ENCODE measurements at regions not wholly inside any gene's neighbourhood (a gene's known extent, or its start where the extent isn't known, plus 50 kb on each side); places are given as distances from the start of the nearest gene placed in this dataset.

- Histone ChIP-seq H3K27ac (no peak overlapping the region), H3K4me3 (no peak overlapping the region), H3K36me3 (no peaks in the 10 kb centered on the region), H3K9me3 (no peaks in the 10 kb centered on the region), H3K4me1 (replicated peaks) (no peaks in the 10 kb centered on the region), H3K27me3 (replicated peaks; ENCODE audit: insufficient read depth) (no peaks in the 10 kb centered on the region)
- WGBS: 80% methylated on average over 2 of the region's 2 CpGs
- no peak for DNase-seq (ENCODE audit: low spot score)
- TF ChIP-seq POLR2A (IDR thresholded peaks at IDR 0.05) (no peak), CTCF (IDR thresholded peaks at IDR 0.05) (no peak)
- intact Hi-C loops (cut with DNase I): no loop called here
Observed at GRCh38 chr14:35965400-35965799, 139.3 kb downstream of the BRMS1L start.

GRCh38 chr14:35964697-35965286, 138.7 kb downstream of the BRMS1L start:
- no peak for TF ChIP-seq POLR2AphosphoS5 (IDR thresholded peaks at IDR 0.05)
- no peak for TF ChIP-seq POLR2A (IDR thresholded peaks at IDR 0.05)
- Histone ChIP-seq H3K9me3 (no peaks in the 10 kb centered on the region), H3K4me3 (no peak overlapping the region), H3K27ac (no peak overlapping the region), H3K4me1 (replicated peaks) (no peaks in the 10 kb centered on the region), H3K36me3 (no peaks in the 10 kb centered on the region), H3K27me3 (replicated peaks; ENCODE audit: insufficient read depth) (no peaks in the 10 kb centered on the region)
- intact Hi-C loops (cut with DNase I): no loop called here
- DNase-seq (ENCODE audit: low spot score): no peak
- WGBS: 73% methylated on average over 7 of the region's 7 CpGs

GRCh38 chr14:35963209-35963608, 137.1 kb downstream of the BRMS1L start:
- Histone ChIP-seq H3K27me3 (replicated peaks; ENCODE audit: insufficient read depth) (no peaks in the 10 kb centered on the region), H3K9me3 (no peaks in the 10 kb centered on the region), H3K27ac (no peak overlapping the region), H3K4me3 (no peak overlapping the region), H3K4me1 (replicated peaks) (no peaks in the 10 kb centered on the region), H3K36me3 (no peaks in the 10 kb centered on the region)
- TF ChIP-seq POLR2A (IDR thresholded peaks at IDR 0.05) (no peak), POLR2AphosphoS5 (IDR thresholded peaks at IDR 0.05) (no peak), CTCF (IDR thresholded peaks at IDR 0.05) (no peak)
- no peak for DNase-seq (ENCODE audit: low spot score)
- intact Hi-C loops (cut with DNase I): no loop called here

- 81% methylated on average over 3 of the region's 3 CpGs for WGBS
- no peak for TF ChIP-seq POLR2AphosphoS5 (IDR thresholded peaks at IDR 0.05)
- no peak for TF ChIP-seq CTCF (IDR thresholded peaks at IDR 0.05)
- TF ChIP-seq POLR2A (IDR thresholded peaks at IDR 0.05): no peak
- intact Hi-C loops (cut with DNase I): no loop called here
Observed at GRCh38 chr14:35961697-35962274, 135.6 kb downstream of the BRMS1L start.

GRCh38 chr14:35959835-35960234, 133.7 kb downstream of the BRMS1L start:
- no peaks in the 10 kb centered on the region for H3K27me3 ChIP-seq (replicated peaks; ENCODE audit: insufficient read depth)
- no peaks in the 10 kb centered on the region for H3K36me3 ChIP-seq
- TF ChIP-seq CTCF (IDR thresholded peaks at IDR 0.05) (no peak), POLR2AphosphoS5 (IDR thresholded peaks at IDR 0.05) (no peak), POLR2A (IDR thresholded peaks at IDR 0.05) (no peak)
- DNase-seq (ENCODE audit: low spot score): no peak
- no peak overlapping the region for H3K4me3 ChIP-seq
- no peak overlapping the region for H3K27ac ChIP-seq
- H3K9me3 ChIP-seq: no peaks in the 10 kb centered on the region
- intact Hi-C loops (cut with DNase I): no loop called here
- no peaks in the 10 kb centered on the region for H3K4me1 ChIP-seq (replicated peaks)

More at GRCh38 chr14:35961697-35962274, 135.6 kb downstream of the BRMS1L start:
- no peaks in the 10 kb centered on the region for H3K4me1 ChIP-seq (replicated peaks)
- DNase-seq (ENCODE audit: low spot score): no peak
- no peaks in the 10 kb centered on the region for H3K9me3 ChIP-seq
- no peaks in the 10 kb centered on the region for H3K36me3 ChIP-seq
- H3K27ac ChIP-seq: no peak overlapping the region
- no peaks in the 10 kb centered on the region for H3K27me3 ChIP-seq (replicated peaks; ENCODE audit: insufficient read depth)
- H3K4me3 ChIP-seq: no peak overlapping the region

Data from prostate gland (tissue), 2 donors.